GM23338 (cell line): ENCODE measurements at regions not wholly inside any gene's neighbourhood (a gene's known extent, or its start where the extent isn't known, plus 50 kb on each side); places are given as distances from the start of the nearest gene placed in this dataset.
"Not testable (repeated sequence)": the region's sequence is repeated elsewhere in the genome, so short reads cannot be mapped to it uniquely, and the experiment has no call there.

Source experiments
- CREB1 ChIP-seq: fragments of 250-450 bp; sonication (Bioruptor Pico); IDR thresholded peaks from 2 replicates; pipeline ENCODE4 v1.5.0; 2020; ENCODE audit warnings: low read depth, mild to moderate bottlenecking, moderate library complexity
- EZH2 ChIP-seq: fragments of 200-600 bp; sonication (generic); IDR thresholded peaks from one replicate; pipeline ENCODE4 v1.8.0; 2017; ENCODE audit warnings: antibody characterized with exemption, mild to moderate bottlenecking, low read depth; ENCODE audit not compliant: unreplicated experiment
- EZH2phosphoT487 ChIP-seq: fragments of 200-600 bp; sonication (generic); IDR thresholded peaks from one replicate; pipeline ENCODE4 v1.8.1; 2018; ENCODE audit warnings: antibody characterized with exemption; ENCODE audit not compliant: unreplicated experiment
- JUNB ChIP-seq: IDR thresholded peaks from one replicate; pipeline ENCODE4 v1.6.1; 2016; ENCODE audit warnings: antibody characterized with exemption; ENCODE audit not compliant: unreplicated experiment
- NANOG ChIP-seq: IDR thresholded peaks from 2 replicates; pipeline ENCODE4 v1.6.1; 2016; ENCODE audit warnings: antibody characterized with exemption, borderline replicate concordance
- POLR2AphosphoS5 ChIP-seq: IDR thresholded peaks from 2 replicates; pipeline ENCODE4 v1.6.1; 2016; ENCODE audit warnings: antibody characterized with exemption, low read depth
- STAT1 ChIP-seq: IDR thresholded peaks from one replicate; pipeline ENCODE4 v1.6.1; 2016; ENCODE audit warnings: antibody characterized with exemption; ENCODE audit not compliant: unreplicated experiment
- ZNF114 ChIP-seq: fragments of 250-450 bp; sonication (Bioruptor Pico); IDR thresholded peaks from 2 replicates; pipeline ENCODE4 v1.5.0; 2020; ENCODE audit warnings: mild to moderate bottlenecking, moderate library complexity
- ZNF331 ChIP-seq: fragments of 250-450 bp; sonication (Bioruptor Pico); IDR thresholded peaks from 2 replicates; pipeline ENCODE4 v1.5.0; 2020; ENCODE audit warnings: low read depth, mild to moderate bottlenecking, moderate library complexity
- TF ChIP-seq, protein P1 (sequence below), 2 experiments: fragments of 200-600 bp in 1 of 2; sonication (generic) in 1 of 2; conservative IDR thresholded peaks; 2 replicates each; pipeline versions ENCODE4 v1.5.1 to v1.6.1; 2016 to 2017; ENCODE audit warnings: antibody characterized with exemption in 2 of 2, low read depth in 2 of 2, mild to moderate bottlenecking in 2 of 2, moderate library complexity in 1 of 2
- TF ChIP-seq, protein P2 (sequence below): IDR thresholded peaks from one replicate; pipeline ENCODE4 v1.6.1; 2018; ENCODE audit warnings: antibody characterized with exemption; ENCODE audit not compliant: unreplicated experiment
- TF ChIP-seq, protein P3 (sequence below): IDR thresholded peaks from 2 replicates; pipeline ENCODE4 v1.6.1; 2016; ENCODE audit warnings: antibody characterized with exemption

DNA sequence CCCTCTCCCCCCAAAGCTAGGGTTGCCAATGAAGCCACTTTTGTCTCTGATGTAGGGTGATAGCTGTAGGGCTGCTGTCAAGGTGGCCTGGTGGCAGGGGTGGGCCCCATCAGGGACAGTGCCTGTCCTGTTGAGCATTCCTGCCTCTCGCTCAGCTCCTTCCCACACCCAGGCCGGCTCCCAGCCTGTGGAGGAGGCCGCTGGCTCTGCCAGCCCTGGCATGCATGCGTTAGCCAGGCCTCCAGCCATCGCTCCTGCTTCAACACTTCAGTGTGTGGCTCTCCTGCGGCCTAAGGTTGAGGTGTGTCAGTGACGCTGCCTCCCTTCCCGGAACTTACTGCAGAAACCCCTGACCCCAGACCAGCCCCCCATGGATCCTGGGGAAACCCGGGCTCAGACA is 194.5 kb downstream of the TBC1D2B start:
- TF ChIP-seq POLR2AphosphoS5; EZH2; EZH2phosphoT487; STAT1; JUNB; NANOG; ZNF114 (CRISPR knock-in tag); CREB1; ZNF331: not testable (repeated sequence)
- TF ChIP-seq, protein P1, sequence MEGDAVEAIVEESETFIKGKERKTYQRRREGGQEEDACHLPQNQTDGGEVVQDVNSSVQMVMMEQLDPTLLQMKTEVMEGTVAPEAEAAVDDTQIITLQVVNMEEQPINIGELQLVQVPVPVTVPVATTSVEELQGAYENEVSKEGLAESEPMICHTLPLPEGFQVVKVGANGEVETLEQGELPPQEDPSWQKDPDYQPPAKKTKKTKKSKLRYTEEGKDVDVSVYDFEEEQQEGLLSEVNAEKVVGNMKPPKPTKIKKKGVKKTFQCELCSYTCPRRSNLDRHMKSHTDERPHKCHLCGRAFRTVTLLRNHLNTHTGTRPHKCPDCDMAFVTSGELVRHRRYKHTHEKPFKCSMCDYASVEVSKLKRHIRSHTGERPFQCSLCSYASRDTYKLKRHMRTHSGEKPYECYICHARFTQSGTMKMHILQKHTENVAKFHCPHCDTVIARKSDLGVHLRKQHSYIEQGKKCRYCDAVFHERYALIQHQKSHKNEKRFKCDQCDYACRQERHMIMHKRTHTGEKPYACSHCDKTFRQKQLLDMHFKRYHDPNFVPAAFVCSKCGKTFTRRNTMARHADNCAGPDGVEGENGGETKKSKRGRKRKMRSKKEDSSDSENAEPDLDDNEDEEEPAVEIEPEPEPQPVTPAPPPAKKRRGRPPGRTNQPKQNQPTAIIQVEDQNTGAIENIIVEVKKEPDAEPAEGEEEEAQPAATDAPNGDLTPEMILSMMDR (conservative IDR thresholded peaks at IDR 0.05; ENCODE audit: low read depth in 2 of 2) = not testable (repeated sequence)
- TF ChIP-seq, protein P2, sequence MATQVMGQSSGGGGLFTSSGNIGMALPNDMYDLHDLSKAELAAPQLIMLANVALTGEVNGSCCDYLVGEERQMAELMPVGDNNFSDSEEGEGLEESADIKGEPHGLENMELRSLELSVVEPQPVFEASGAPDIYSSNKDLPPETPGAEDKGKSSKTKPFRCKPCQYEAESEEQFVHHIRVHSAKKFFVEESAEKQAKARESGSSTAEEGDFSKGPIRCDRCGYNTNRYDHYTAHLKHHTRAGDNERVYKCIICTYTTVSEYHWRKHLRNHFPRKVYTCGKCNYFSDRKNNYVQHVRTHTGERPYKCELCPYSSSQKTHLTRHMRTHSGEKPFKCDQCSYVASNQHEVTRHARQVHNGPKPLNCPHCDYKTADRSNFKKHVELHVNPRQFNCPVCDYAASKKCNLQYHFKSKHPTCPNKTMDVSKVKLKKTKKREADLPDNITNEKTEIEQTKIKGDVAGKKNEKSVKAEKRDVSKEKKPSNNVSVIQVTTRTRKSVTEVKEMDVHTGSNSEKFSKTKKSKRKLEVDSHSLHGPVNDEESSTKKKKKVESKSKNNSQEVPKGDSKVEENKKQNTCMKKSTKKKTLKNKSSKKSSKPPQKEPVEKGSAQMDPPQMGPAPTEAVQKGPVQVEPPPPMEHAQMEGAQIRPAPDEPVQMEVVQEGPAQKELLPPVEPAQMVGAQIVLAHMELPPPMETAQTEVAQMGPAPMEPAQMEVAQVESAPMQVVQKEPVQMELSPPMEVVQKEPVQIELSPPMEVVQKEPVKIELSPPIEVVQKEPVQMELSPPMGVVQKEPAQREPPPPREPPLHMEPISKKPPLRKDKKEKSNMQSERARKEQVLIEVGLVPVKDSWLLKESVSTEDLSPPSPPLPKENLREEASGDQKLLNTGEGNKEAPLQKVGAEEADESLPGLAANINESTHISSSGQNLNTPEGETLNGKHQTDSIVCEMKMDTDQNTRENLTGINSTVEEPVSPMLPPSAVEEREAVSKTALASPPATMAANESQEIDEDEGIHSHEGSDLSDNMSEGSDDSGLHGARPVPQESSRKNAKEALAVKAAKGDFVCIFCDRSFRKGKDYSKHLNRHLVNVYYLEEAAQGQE = not testable (repeated sequence)
- TF ChIP-seq, protein P3, sequence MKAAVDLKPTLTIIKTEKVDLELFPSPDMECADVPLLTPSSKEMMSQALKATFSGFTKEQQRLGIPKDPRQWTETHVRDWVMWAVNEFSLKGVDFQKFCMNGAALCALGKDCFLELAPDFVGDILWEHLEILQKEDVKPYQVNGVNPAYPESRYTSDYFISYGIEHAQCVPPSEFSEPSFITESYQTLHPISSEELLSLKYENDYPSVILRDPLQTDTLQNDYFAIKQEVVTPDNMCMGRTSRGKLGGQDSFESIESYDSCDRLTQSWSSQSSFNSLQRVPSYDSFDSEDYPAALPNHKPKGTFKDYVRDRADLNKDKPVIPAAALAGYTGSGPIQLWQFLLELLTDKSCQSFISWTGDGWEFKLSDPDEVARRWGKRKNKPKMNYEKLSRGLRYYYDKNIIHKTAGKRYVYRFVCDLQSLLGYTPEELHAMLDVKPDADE = not testable (repeated sequence)
